CD14-positive monocyte (primary cell): ENCODE measurements at regions not wholly inside any gene's neighbourhood (a gene's known extent, or its start where the extent isn't known, plus 50 kb on each side); places are given as distances from the start of the nearest gene placed in this dataset.

Experiments used
- DNase-seq, 3 donors: peaks; one replicate each; pipeline ENCODE4 v3.0.0-alpha.2; 2011 to 2022
- H2AFZ ChIP-seq: 2 replicates; pipeline ENCODE4 v1.6.0; 2012; ENCODE audit warnings: mild to moderate bottlenecking, low read depth, low read length, inconsistent platforms; ENCODE audit not compliant: insufficient read depth, poor library complexity, severe bottlenecking
- H3K27ac ChIP-seq, 2 donors: 1 replicate in 1 of 2; 2 replicates in 1 of 2; pipeline ENCODE4 v1.5.1; 2012 to 2013; ENCODE audit warnings: low read length in 2 of 2, control low read depth in 1 of 2, inconsistent platforms in 1 of 2, low read depth in 1 of 2, mild to moderate bottlenecking in 1 of 2
- H3K27me3 ChIP-seq, 2 donors: one replicate each; pipeline versions ENCODE4 v1.6.0 to v1.6.1; 2011 to 2013; ENCODE audit warnings: low read length in 2 of 2; ENCODE audit not compliant: control insufficient read depth in 2 of 2, insufficient read depth in 2 of 2
- H3K36me3 ChIP-seq, 2 donors: replicated peaks in 1 of 2; 1 replicate in 1 of 2; 2 replicates in 1 of 2; pipeline versions ENCODE4 v1.5.1 to v1.6.1; 2012 to 2013; ENCODE audit warnings: low read length in 2 of 2, control low read depth in 1 of 2, inconsistent platforms in 1 of 2, mild to moderate bottlenecking in 1 of 2; ENCODE audit not compliant: insufficient read depth in 2 of 2, control insufficient read depth in 1 of 2
- H3K4me1 ChIP-seq, 2 donors: 1 replicate in 1 of 2; 2 replicates in 1 of 2; pipeline versions ENCODE4 v1.5.1 to v1.6.1; 2012 to 2013; ENCODE audit warnings: low read length in 2 of 2, control low read depth in 1 of 2, inconsistent platforms in 1 of 2, mild to moderate bottlenecking in 1 of 2, moderate library complexity in 1 of 2; ENCODE audit not compliant: insufficient read depth in 2 of 2, control insufficient read depth in 1 of 2
- H3K4me2 ChIP-seq: replicated peaks from 2 replicates; pipeline ENCODE3; 2012; ENCODE audit warnings: low read length, moderate library complexity, mild to moderate bottlenecking; ENCODE audit not compliant: poor library complexity, severe bottlenecking; ENCODE audit errors: extremely low read depth
- H3K4me3 ChIP-seq, 3 experiments: fragments of 200-600 bp in 1 of 3; sonication (generic) in 1 of 3; replicated peaks in 1 of 3; 1 replicate in 2 of 3; 2 replicates in 1 of 3; pipeline ENCODE4 v1.5.1; 2011 to 2013; ENCODE audit warnings: low read length in 3 of 3, mild to moderate bottlenecking in 3 of 3, control low read depth in 2 of 3, low read depth in 2 of 3, inconsistent platforms in 1 of 3, moderate library complexity in 1 of 3
- H3K79me2 ChIP-seq: 2 replicates; pipeline ENCODE4 v1.6.0; 2012; ENCODE audit warnings: mild to moderate bottlenecking, control low read depth, inconsistent platforms, low read length, moderate library complexity; ENCODE audit not compliant: insufficient read depth
- H3K9ac ChIP-seq: 2 replicates; pipeline ENCODE4 v1.6.0; 2017; ENCODE audit warnings: low read length, mild to moderate bottlenecking; ENCODE audit not compliant: insufficient read depth, poor library complexity, severe bottlenecking
- H3K9me3 ChIP-seq, 2 donors: replicated peaks in 1 of 2; 1 replicate in 1 of 2; 2 replicates in 1 of 2; pipeline versions ENCODE4 v1.5.1 to v1.6.1; 2012 to 2013; ENCODE audit warnings: low read length in 2 of 2, control low read depth in 1 of 2; ENCODE audit not compliant: control insufficient read depth in 1 of 2, insufficient read depth in 1 of 2
- H4K20me1 ChIP-seq: 2 replicates; pipeline ENCODE4 v1.6.0; 2012; ENCODE audit warnings: mild to moderate bottlenecking, low read length, control low read depth, moderate library complexity; ENCODE audit not compliant: insufficient read depth
- H3K27ac Mint-ChIP-seq, 7 donors: one replicate each; pipeline ENCODE4 v1.8.0; 2020; ENCODE audit warnings: mild to moderate bottlenecking in 7 of 7, mixed read lengths in 7 of 7, moderate library complexity in 6 of 7, inconsistent platforms in 2 of 7
- H3K27me3 Mint-ChIP-seq, 3 donors: one replicate each; pipeline ENCODE4 v1.8.0; 2021 to 2022; ENCODE audit warnings: low read depth in 3 of 3, mild to moderate bottlenecking in 3 of 3, mixed read lengths in 3 of 3, moderate library complexity in 3 of 3, inconsistent platforms in 1 of 3
- H3K36me3 Mint-ChIP-seq, 2 donors: one replicate each; pipeline ENCODE4 v1.8.0; 2020; ENCODE audit warnings: mixed read lengths in 2 of 2, inconsistent platforms in 1 of 2, mild to moderate bottlenecking in 1 of 2
- H3K4me1 Mint-ChIP-seq: one replicate; pipeline ENCODE4 v1.8.0; 2020; ENCODE audit warnings: mild to moderate bottlenecking, mixed read lengths
- H3K4me3 Mint-ChIP-seq, 2 donors: one replicate each; pipeline ENCODE4 v1.8.0; 2020; ENCODE audit warnings: mild to moderate bottlenecking in 2 of 2, mixed read lengths in 2 of 2, moderate library complexity in 1 of 2
- H3K9me3 Mint-ChIP-seq, 7 donors: one replicate each; pipeline ENCODE4 v1.8.0; 2020 to 2022; ENCODE audit warnings: mixed read lengths in 7 of 7, mild to moderate bottlenecking in 6 of 7, moderate library complexity in 6 of 7, inconsistent platforms in 2 of 7
- WGBS: methylation state at CpG from one replicate; pipeline ENCODE4 v1.1.5; 2013; ENCODE audit warnings: missing lambda C conversion rate; ENCODE audit not compliant: insufficient coverage; 5-methylcytosine and 5-hydroxymethylcytosine counted together
- intact Hi-C, 2 donors: fragments of 100-400 bp; cut with micrococcal nuclease; formaldehyde crosslinking; loops; one replicate each; pipeline versions ENCODE4 v1.15.0 to v1.15.1; 2023
- TF ChIP-seq, protein P1 (sequence below): fragments of 200-600 bp; IDR thresholded peaks from one replicate; pipeline ENCODE4 v1.8.0; 2022; ENCODE audit warnings: antibody characterized with exemption, mild to moderate bottlenecking

DNA sequence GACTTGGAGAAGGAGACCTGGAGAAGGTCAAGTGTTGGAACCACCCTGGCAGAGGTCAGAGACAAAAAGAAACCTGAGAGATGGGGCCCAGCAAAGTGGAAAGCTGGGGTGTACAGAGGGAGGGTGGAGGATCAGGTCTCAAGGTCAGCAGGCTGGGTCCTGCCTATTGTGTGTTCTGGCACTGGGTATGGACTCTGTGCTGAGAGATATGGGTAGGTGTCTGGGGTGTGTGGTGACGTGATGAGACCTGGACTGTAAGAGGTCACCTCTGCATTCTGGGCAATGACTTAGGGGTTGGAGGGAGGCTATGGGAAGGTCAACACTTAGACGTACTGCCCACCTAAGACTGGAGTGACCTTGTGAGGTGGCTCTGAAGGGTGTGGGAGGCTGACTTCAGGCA is 88.1 kb downstream of the SCGB2B2 start:
- H4K20me1 ChIP-seq: no peaks in the 10 kb centered on the region
- H3K4me1 Mint-ChIP-seq: no peaks in the 10 kb centered on the region
- H3K27me3 ChIP-seq: no peaks in the 10 kb centered on the region
- no peaks in the 10 kb centered on the region for H3K27me3 Mint-ChIP-seq
- no peaks in the 10 kb centered on the region for H3K4me1 ChIP-seq
- intact Hi-C loops: no loop called here
- WGBS: 96% methylated on average over 2 of the region's 2 CpGs
- H3K9ac ChIP-seq: no peak overlapping the region
- no peak overlapping the region for H3K27ac ChIP-seq
- no peak for DNase-seq
- H3K36me3 Mint-ChIP-seq: no peaks in the 10 kb centered on the region
- H2AFZ ChIP-seq: no peak overlapping the region
- H3K27ac Mint-ChIP-seq: no peak overlapping the region
- H3K4me2 ChIP-seq: no peak overlapping the region
- H3K4me3 ChIP-seq: no peak overlapping the region
- H3K9me3 Mint-ChIP-seq: peaks cover 34 to 50% (median 39%) of the 10 kb centered on the region in 7 donors
- no peak overlapping the region for H3K4me3 Mint-ChIP-seq
- H3K36me3 ChIP-seq: no peaks in the 10 kb centered on the region
- TF ChIP-seq, protein P1, sequence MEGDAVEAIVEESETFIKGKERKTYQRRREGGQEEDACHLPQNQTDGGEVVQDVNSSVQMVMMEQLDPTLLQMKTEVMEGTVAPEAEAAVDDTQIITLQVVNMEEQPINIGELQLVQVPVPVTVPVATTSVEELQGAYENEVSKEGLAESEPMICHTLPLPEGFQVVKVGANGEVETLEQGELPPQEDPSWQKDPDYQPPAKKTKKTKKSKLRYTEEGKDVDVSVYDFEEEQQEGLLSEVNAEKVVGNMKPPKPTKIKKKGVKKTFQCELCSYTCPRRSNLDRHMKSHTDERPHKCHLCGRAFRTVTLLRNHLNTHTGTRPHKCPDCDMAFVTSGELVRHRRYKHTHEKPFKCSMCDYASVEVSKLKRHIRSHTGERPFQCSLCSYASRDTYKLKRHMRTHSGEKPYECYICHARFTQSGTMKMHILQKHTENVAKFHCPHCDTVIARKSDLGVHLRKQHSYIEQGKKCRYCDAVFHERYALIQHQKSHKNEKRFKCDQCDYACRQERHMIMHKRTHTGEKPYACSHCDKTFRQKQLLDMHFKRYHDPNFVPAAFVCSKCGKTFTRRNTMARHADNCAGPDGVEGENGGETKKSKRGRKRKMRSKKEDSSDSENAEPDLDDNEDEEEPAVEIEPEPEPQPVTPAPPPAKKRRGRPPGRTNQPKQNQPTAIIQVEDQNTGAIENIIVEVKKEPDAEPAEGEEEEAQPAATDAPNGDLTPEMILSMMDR: no peak
- H3K9me3 ChIP-seq: peaks cover 51 to 52% of the 10 kb centered on the region in 2 donors
- no peaks in the 10 kb centered on the region for H3K79me2 ChIP-seq

DNA sequence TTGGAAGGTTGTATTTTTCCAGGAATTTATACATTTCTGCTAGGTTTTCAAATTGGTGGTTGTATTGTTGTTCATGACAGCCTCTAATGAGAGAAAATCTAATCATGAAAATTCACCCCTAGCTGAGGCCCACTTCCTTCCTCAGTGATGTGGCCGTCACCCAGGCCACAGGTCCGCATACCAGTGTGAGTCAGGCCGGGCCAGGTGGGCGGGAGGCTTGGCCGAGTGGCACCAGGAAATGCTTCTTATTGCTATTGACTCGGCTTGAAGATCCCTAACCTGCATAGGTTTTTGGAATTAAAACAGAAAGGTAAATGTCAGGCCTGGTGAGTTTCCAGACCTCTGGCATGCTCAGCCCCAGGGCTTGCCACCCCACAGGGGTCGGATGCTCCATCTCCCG is 88.7 kb downstream of the SCGB2B2 start:
- Histone ChIP-seq H3K9me3 (peaks cover 51 to 52% of the 10 kb centered on the region in 2 donors), H3K27ac (no peak overlapping the region), H3K4me2 (no peak overlapping the region), H4K20me1 (no peaks in the 10 kb centered on the region), H3K79me2 (no peaks in the 10 kb centered on the region), H3K4me3 (no peak overlapping the region), H3K4me1 (no peaks in the 10 kb centered on the region), H3K9ac (no peak overlapping the region), H3K36me3 (no peaks in the 10 kb centered on the region), H3K27me3 (no peaks in the 10 kb centered on the region), H2AFZ (no peak overlapping the region)
- 47% methylated on average over 8 of the region's 8 CpGs for WGBS
- Mint-ChIP-seq H3K27me3 (no peaks in the 10 kb centered on the region), H3K4me1 (no peaks in the 10 kb centered on the region), H3K4me3 (no peak overlapping the region), H3K36me3 (no peaks in the 10 kb centered on the region), H3K9me3 (peaks cover 31 to 50% (median 41%) of the 10 kb centered on the region in 7 donors), H3K27ac (no peak overlapping the region)
- TF ChIP-seq, protein P1: no peak
- no peak for DNase-seq
- intact Hi-C loops: no loop called here
